GM18909 (cell line): ENCODE measurements at regions not wholly inside any gene's neighbourhood (a gene's known extent, or its start where the extent isn't known, plus 50 kb on each side); places are given as distances from the start of the nearest gene placed in this dataset.

Experiments used
- ATAC-seq: cut with Tn5 transposase; IDR thresholded peaks from one replicate; pipeline ENCODE4 v1.9.1; 2021; ENCODE audit warnings: mild to moderate bottlenecking; ENCODE audit not compliant: unreplicated experiment, poor library complexity

- no peak for ATAC-seq
Observed at GRCh38 chr7:68429411-68430117, 1168.7 kb upstream of the AUTS2 start.

- no peak for ATAC-seq
Observed at GRCh38 chr7:68432585-68432984, 1165.7 kb upstream of the AUTS2 start.

GRCh38 chr7:68433462-68434070 lies 1164.7 kb upstream of the AUTS2 start:
- ATAC-seq = no peak

GRCh38 chr7:68434857-68435256 lies 1163.4 kb upstream of the AUTS2 start:
- ATAC-seq = no peak

GRCh38 chr7:68438016-68438415 lies 1160.3 kb upstream of the AUTS2 start:
- ATAC-seq = no peak

- no peak for ATAC-seq
Observed at GRCh38 chr7:68438811-68439210, 1159.5 kb upstream of the AUTS2 start.

- no peak for ATAC-seq
Observed at GRCh38 chr7:68439897-68440296, 1158.4 kb upstream of the AUTS2 start.

- ATAC-seq = no peak
Observed at GRCh38 chr7:68440866-68441265, 1157.4 kb upstream of the AUTS2 start.

- no peak for ATAC-seq
Observed at GRCh38 chr7:68441645-68442044, 1156.6 kb upstream of the AUTS2 start.

- ATAC-seq = no peak
Observed at GRCh38 chr7:68442931-68443631, 1155.2 kb upstream of the AUTS2 start.

- no peak for ATAC-seq
Observed at GRCh38 chr7:68444042-68444441, 1154.2 kb upstream of the AUTS2 start.

- no peak for ATAC-seq
Observed at GRCh38 chr7:68444956-68445355, 1153.3 kb upstream of the AUTS2 start.

GRCh38 chr7:68446183-68446582 lies 1152.1 kb upstream of the AUTS2 start:
- no peak for ATAC-seq

GRCh38 chr7:68449099-68449498 lies 1149.2 kb upstream of the AUTS2 start:
- ATAC-seq = no peak

GRCh38 chr7:68449816-68450215 lies 1148.5 kb upstream of the AUTS2 start:
- ATAC-seq = no peak

- no peak for ATAC-seq
Observed at GRCh38 chr7:68454931-68455330, 1143.3 kb upstream of the AUTS2 start.

- no peak for ATAC-seq
Observed at GRCh38 chr7:68456469-68456868, 1141.8 kb upstream of the AUTS2 start.

GRCh38 chr7:68457481-68457880 lies 1140.8 kb upstream of the AUTS2 start:
- no peak for ATAC-seq

GRCh38 chr7:68458010-68458908 lies 1140.0 kb upstream of the AUTS2 start:
- no peak for ATAC-seq

- no peak for ATAC-seq
Observed at GRCh38 chr7:68461430-68461829, 1136.8 kb upstream of the AUTS2 start.
